Activated CD4-positive, alpha-beta T cell treated with anti-CD3 and anti-CD28 coated beads for 36 hours (primary cell): ENCODE measurements at regions not wholly inside any gene's neighbourhood (a gene's known extent, or its start where the extent isn't known, plus 50 kb on each side); places are given as distances from the start of the nearest gene placed in this dataset.

Experiments
- ATAC-seq: fragments of 200-7000 bp; cut with Tn5 transposase; one replicate; pipeline ENCODE4 v1.10.0; 2021; ENCODE audit warnings: mild to moderate bottlenecking, moderate library complexity
- CTCF ChIA-PET: fragments of 350-600 bp; sonication (Branson Sonifier 250); formaldehyde crosslinking; loops from one replicate; lab custom pipeline; 2021; ENCODE audit warnings: antibody characterized with exemption; lab: Charles Lee
- POLR2A ChIA-PET: fragments of 350-600 bp; sonication (Branson Sonifier 250); formaldehyde crosslinking; loops from one replicate; lab custom pipeline; 2021; ENCODE audit warnings: antibody characterized with exemption, inconsistent platforms; lab: Charles Lee
- DNase-seq: peaks from one replicate; pipeline ENCODE4 v3.0.0-alpha.2; 2020
- H3K27ac Mint-ChIP-seq: one replicate; pipeline ENCODE4 v1.8.0; 2021; ENCODE audit warnings: mixed read lengths
- H3K27me3 Mint-ChIP-seq: one replicate; pipeline ENCODE4 v1.8.0; 2021; ENCODE audit warnings: mixed read lengths
- H3K36me3 Mint-ChIP-seq: one replicate; pipeline ENCODE4 v1.8.0; 2021; ENCODE audit warnings: low read depth, mixed read lengths
- H3K4me1 Mint-ChIP-seq: one replicate; pipeline ENCODE4 v1.8.0; 2021; ENCODE audit warnings: mixed read lengths
- H3K4me3 Mint-ChIP-seq: one replicate; pipeline ENCODE4 v1.8.0; 2021; ENCODE audit warnings: mild to moderate bottlenecking, moderate library complexity, mixed read lengths
- H3K9me3 Mint-ChIP-seq: one replicate; pipeline ENCODE4 v1.8.0; 2021; ENCODE audit warnings: low read depth, mixed read lengths
- intact Hi-C, 2 experiments: fragments of 100-400 bp; cut with DNase I in 1 of 2; cut with micrococcal nuclease in 1 of 2; formaldehyde crosslinking; loops; one replicate each; pipeline versions ENCODE4 v1.14.2 to v1.15.1; 2022 to 2024; cut with DNase I, micrococcal nuclease

DNA sequence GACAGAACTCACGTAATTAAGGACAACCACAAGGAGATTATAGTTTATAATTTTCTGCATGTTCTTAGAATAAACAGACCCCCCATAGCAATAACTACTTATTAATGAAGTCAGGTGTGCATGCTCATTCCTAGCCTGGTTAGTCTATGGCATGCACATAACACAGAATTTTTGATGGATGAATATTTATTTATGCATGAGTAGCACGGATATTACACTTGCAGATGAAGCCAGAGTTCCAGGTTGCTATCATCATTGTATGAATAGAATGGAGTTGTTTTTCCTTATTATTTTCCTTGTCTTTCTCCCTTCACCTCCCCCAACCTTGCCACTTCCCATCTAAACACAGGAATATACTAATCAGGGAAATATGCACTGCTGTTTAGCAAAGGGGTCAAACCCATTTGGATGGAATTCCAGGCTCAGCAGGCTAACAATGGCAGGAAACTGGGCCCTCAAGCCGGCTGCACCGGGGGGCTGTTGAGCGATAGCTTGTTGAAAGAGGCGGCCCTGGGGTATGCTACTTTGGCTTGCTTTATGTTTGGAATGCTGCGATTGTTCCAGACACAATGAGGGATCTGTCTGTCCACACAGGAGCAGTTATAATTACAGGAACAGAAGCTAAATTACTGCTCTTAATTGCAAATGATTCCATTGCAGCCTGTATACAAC is 112.6 kb downstream of the TMEM170B start:
- CTCF ChIA-PET = no interaction called here
- Mint-ChIP-seq H3K4me3 (no peak overlapping the region), H3K4me1 (peaks cover 7% of the 10 kb centered on the region), H3K27ac (no peak overlapping the region), H3K36me3 (no peaks in the 10 kb centered on the region), H3K27me3 (no peaks in the 10 kb centered on the region), H3K9me3 (no peaks in the 10 kb centered on the region)
- ATAC-seq (no peak), DNase-seq (no peak)
- POLR2A ChIA-PET = no interaction called here
- intact Hi-C loops = loop anchor here in 1 of 2 experiments (10.0 kb wide), 1 partner anchor 855 kb away; no protein-coding TSS in a partner anchor

GRCh38 chr6:11650711-11651110 is 113.2 kb downstream of the TMEM170B start:
- H3K4me3 Mint-ChIP-seq = no peak overlapping the region
- H3K4me1 Mint-ChIP-seq = peaks cover 9% of the 10 kb centered on the region
- DNase-seq = no peak
- H3K36me3 Mint-ChIP-seq = no peaks in the 10 kb centered on the region
- ATAC-seq = no peak
- no peak overlapping the region for H3K27ac Mint-ChIP-seq
- no peaks in the 10 kb centered on the region for H3K27me3 Mint-ChIP-seq
- no peaks in the 10 kb centered on the region for H3K9me3 Mint-ChIP-seq
- ChIA-PET POLR2A (no interaction called here), CTCF (no interaction called here)
- intact Hi-C loops = loop anchor here in 1 of 2 experiments (10.0 kb wide), 1 partner anchor 854 kb away; no protein-coding TSS in a partner anchor

DNA sequence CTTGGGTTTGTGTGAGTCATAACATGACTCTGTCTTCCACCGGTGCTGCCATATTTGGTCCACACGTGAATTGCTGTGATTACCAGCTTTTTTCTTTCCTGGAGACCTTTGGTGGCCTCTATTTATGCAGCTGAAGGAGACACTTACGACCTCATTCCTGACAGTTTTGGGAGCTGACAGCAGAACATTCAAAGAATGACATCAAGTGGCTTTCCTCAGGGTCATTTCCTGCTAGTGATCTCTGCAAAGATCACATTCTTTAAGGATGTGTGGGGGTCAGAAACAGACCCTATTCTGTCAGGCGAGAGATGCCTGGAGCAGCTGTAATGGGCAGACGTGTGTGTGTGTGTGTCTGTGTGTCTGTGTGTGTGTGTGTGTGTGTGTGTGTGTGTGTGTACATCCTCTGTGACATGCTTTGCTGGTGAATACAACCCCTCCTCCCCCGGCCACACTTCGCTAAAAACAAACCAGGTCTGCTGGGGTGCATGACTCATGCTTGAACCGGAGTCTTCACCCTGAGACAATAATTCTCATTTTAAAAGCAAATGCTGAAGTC is 115.6 kb downstream of the TMEM170B start:
- CTCF ChIA-PET = interaction anchor here (0.6 to 4.9 kb wide), 7 partner anchors 10 to 952 kb away, joined by 3 to 42 read pairs (median 4); partner anchors contain the start of gene EDN1

GRCh38 chr6:11654876-11655275 is 117.3 kb downstream of the TMEM170B start:
- no peak overlapping the region for H3K4me3 Mint-ChIP-seq
- intact Hi-C loops = loop anchor here (1.0 to 10.0 kb wide), 8 partner anchors 70 to 1240 kb away; partner anchors contain the start of gene EDN1 (in 2 of the 2)
- no peaks in the 10 kb centered on the region for H3K36me3 Mint-ChIP-seq
- H3K4me1 Mint-ChIP-seq = peaks cover 11% of the 10 kb centered on the region
- peaks cover 4% of the 10 kb centered on the region for H3K27me3 Mint-ChIP-seq
- ChIA-PET CTCF (interaction anchor here (0.6 to 4.9 kb wide), 23 partner anchors 12 to 1604 kb away, joined by 3 to 42 read pairs (median 3); partner anchors contain the start of gene EDN1), POLR2A (no interaction called here)
- H3K27ac Mint-ChIP-seq = no peak overlapping the region
- DNase-seq (no peak), ATAC-seq (no peak)
- no peaks in the 10 kb centered on the region for H3K9me3 Mint-ChIP-seq

More for the DNA sequence above, 115.6 kb downstream of the TMEM170B start:
- Mint-ChIP-seq H3K4me1 (peaks cover 11% of the 10 kb centered on the region), H3K27ac (peak overlapping the region; percentile 19), H3K36me3 (no peaks in the 10 kb centered on the region), H3K27me3 (peaks cover 4% of the 10 kb centered on the region), H3K4me3 (no peak overlapping the region), H3K9me3 (no peaks in the 10 kb centered on the region)
- ATAC-seq = peak; percentile 90
- POLR2A ChIA-PET = interaction anchor here (0.7 kb wide), 1 partner anchor 133 kb away, joined by 4 read pairs; no protein-coding TSS in a partner anchor
- intact Hi-C loops = loop anchor here in 1 of 2 experiments (10.0 kb wide), 1 partner anchor 852 kb away; no protein-coding TSS in a partner anchor
- peak; percentile 76 for DNase-seq

GRCh38 chr6:11656491-11656890 is 118.9 kb downstream of the TMEM170B start:
- peaks cover 4% of the 10 kb centered on the region for H3K27me3 Mint-ChIP-seq
- H3K36me3 Mint-ChIP-seq = no peaks in the 10 kb centered on the region
- CTCF ChIA-PET = interaction anchor here (0.6 to 4.9 kb wide), 26 partner anchors 11 to 956 kb away, joined by 3 to 42 read pairs (median 4); partner anchors contain the start of gene EDN1
- peaks cover 11% of the 10 kb centered on the region for H3K4me1 Mint-ChIP-seq
- no peak overlapping the region for H3K4me3 Mint-ChIP-seq
- no peak for ATAC-seq
- intact Hi-C loops = loop anchor here (2.0 to 10.0 kb wide), 3 partner anchors 256 to 1236 kb away; no protein-coding TSS in a partner anchor
- DNase-seq = no peak
- H3K9me3 Mint-ChIP-seq = no peaks in the 10 kb centered on the region
- H3K27ac Mint-ChIP-seq = no peak overlapping the region
- POLR2A ChIA-PET = no interaction called here

DNA sequence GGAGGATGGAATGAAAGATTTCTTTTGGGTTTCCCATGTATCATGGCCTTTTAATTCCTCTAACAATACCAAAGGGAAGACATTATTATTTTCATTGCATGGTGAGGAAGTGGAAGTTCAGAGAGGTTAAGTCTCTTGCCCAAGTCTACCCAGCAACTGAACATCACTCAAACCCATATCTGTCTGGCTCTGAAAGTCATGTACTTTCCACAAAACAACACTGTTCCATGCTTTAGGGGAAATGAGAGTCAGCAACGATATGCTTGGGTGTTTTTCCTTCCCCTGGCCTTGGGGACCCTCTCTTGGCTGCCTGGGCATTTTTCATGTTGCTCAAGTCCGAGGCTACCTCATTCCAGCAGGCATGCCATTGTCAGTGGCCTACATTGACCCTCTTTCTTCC is 118.8 kb downstream of the ADTRP start:
- peaks cover 4% of the 10 kb centered on the region for H3K4me1 Mint-ChIP-seq
- no peak overlapping the region for H3K4me3 Mint-ChIP-seq
- POLR2A ChIA-PET = no interaction called here
- H3K36me3 Mint-ChIP-seq = no peaks in the 10 kb centered on the region
- no peak overlapping the region for H3K27ac Mint-ChIP-seq
- H3K27me3 Mint-ChIP-seq = peaks cover 6% of the 10 kb centered on the region
- H3K9me3 Mint-ChIP-seq = no peaks in the 10 kb centered on the region
- DNase-seq = no peak
- intact Hi-C loops = loop anchor here (5.0 to 10.0 kb wide), 2 partner anchors 845 to 1233 kb away; no protein-coding TSS in a partner anchor
- no peak for ATAC-seq
- CTCF ChIA-PET = no interaction called here

- intact Hi-C loops = no loop called here
- Mint-ChIP-seq H3K36me3 (no peaks in the 10 kb centered on the region), H3K4me3 (no peak overlapping the region), H3K27me3 (peaks cover 5% of the 10 kb centered on the region), H3K27ac (no peak overlapping the region), H3K4me1 (peaks cover 13% of the 10 kb centered on the region), H3K9me3 (no peaks in the 10 kb centered on the region)
- DNase-seq = no peak
- ATAC-seq = no peak
- ChIA-PET CTCF (no interaction called here), POLR2A (no interaction called here)
These were observed 116.3 kb downstream of the ADTRP start for GRCh38 chr6:11662323-11662722.

GRCh38 chr6:11663519-11663918 is 115.1 kb downstream of the ADTRP start:
- Mint-ChIP-seq H3K27me3 (peaks cover 5% of the 10 kb centered on the region), H3K4me3 (no peak overlapping the region), H3K4me1 (peaks cover 13% of the 10 kb centered on the region), H3K27ac (no peak overlapping the region), H3K36me3 (no peaks in the 10 kb centered on the region), H3K9me3 (no peaks in the 10 kb centered on the region)
- ChIA-PET CTCF (no interaction called here), POLR2A (no interaction called here)
- intact Hi-C loops = no loop called here
- no peak for ATAC-seq
- no peak for DNase-seq
